ENCODE measurements at regions not wholly inside any gene's neighbourhood (a gene's known extent, or its start where the extent isn't known, plus 50 kb on each side); places are given as distances from the start of the nearest gene placed in this dataset.

DNA sequence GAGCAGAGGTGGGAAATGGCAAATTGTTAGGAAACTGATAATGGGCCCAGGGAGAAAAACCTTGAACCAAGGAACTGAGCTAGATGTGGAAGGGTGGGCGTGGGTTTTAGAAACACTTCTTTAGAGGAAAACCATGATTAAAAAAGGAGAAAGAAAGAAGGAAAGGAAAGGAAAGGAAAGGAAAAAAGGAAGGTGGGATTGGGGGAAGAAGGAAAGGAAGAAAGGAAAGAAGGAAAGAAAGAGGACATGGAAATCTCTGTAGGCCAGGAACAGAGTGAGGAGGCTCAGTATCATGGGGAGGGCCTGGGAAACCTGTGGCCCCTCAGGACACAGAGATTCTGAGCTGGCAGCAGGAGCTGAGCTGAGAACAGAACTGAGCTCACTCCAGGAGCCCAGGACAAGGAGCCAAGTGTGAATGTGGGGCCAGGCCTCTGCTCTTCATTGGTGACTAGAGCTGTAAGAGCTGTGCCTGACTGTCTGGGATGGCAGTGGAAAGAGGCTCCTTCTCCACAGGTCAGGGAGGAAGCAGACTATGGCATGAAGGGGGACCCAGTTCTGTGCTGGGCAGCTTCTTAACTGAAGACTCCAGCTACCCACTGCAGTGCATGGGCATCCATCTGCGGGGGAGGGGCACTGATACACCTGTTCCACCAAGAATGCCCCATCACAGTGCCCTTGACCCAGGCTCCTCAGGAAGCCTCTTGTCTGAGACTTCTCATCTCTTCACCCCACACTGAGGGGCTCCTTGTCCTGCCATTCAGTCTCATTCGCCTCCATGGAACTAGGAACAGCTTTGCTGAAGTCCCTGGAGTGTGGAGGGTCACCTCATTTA lies 116.1 kb upstream of the BACH2 start:
- Histone ChIP-seq H3K27ac (ENCODE audit: low read depth in 2 of 2, low read length in 1 of 2) (no peak overlapping the region), H4K20me1 (ENCODE audit: insufficient read depth) (no peaks in the 10 kb centered on the region), H3K27me3 (ENCODE audit: insufficient read depth) (no peaks in the 10 kb centered on the region), H3K36me3 (replicated peaks in 1 of 2; ENCODE audit: control insufficient read depth in 1 of 2, insufficient read depth in 2 of 2, low read length in 1 of 2) (no peaks in the 10 kb centered on the region), H3K4me3 (ENCODE audit: low read depth in 2 of 2, low read length in 1 of 2) (no peak overlapping the region), H3K9me2 (no peaks in the 10 kb centered on the region), H3K4me1 (ENCODE audit: control insufficient read depth in 1 of 2, insufficient read depth in 2 of 2, low read depth in 1 of 2, low read length in 1 of 2) (peaks cover 0 to 10% of the 10 kb centered on the region in 2 experiments; a peak in 1 of 4 replicates), H3K4me2 (no peak overlapping the region), H3K9ac (no peak overlapping the region), H3K9me3 (no peaks in the 10 kb centered on the region), H2AFZ (ENCODE audit: low read depth) (no peak overlapping the region), H3K79me2 (ENCODE audit: insufficient read depth) (no peaks in the 10 kb centered on the region), H3F3A (replicated peaks; ENCODE audit: insufficient read depth) (no peaks in the 10 kb centered on the region)
- TF ChIP-seq SMC3 (IDR thresholded peaks at IDR 0.05; ENCODE audit: low read depth, low read length), result no peak
- TF ChIP-seq POLR2AphosphoS5 (IDR thresholded peaks at IDR 0.05; ENCODE audit: low read depth, low read length), result no peak
- no peak for TF ChIP-seq EZH2phosphoT487 (IDR thresholded peaks at IDR 0.05; ENCODE audit: borderline replicate concordance, low read depth)
- TF ChIP-seq, protein P1, sequence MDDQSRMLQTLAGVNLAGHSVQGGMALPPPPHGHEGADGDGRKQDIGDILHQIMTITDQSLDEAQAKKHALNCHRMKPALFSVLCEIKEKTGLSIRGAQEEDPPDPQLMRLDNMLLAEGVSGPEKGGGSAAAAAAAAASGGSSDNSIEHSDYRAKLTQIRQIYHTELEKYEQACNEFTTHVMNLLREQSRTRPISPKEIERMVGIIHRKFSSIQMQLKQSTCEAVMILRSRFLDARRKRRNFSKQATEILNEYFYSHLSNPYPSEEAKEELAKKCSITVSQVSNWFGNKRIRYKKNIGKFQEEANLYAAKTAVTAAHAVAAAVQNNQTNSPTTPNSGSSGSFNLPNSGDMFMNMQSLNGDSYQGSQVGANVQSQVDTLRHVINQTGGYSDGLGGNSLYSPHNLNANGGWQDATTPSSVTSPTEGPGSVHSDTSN (IDR thresholded peaks at IDR 0.05), result no peak
- no peak for TF ChIP-seq FOXJ3 (CRISPR knock-in tag; IDR thresholded peaks at IDR 0.05)
- no peak for TF ChIP-seq MEF2A (IDR thresholded peaks at IDR 0.05; ENCODE audit: borderline replicate concordance, low read depth)
- TF ChIP-seq, protein P2, sequence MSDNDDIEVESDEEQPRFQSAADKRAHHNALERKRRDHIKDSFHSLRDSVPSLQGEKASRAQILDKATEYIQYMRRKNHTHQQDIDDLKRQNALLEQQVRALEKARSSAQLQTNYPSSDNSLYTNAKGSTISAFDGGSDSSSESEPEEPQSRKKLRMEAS (IDR thresholded peaks at IDR 0.05; ENCODE audit: low read depth), result no peak
- no peak for TF ChIP-seq FOSL2 (IDR thresholded peaks at IDR 0.05; ENCODE audit: borderline replicate concordance, low read depth)
- no peak for TF ChIP-seq RFX5 (IDR thresholded peaks at IDR 0.05; ENCODE audit: low read length)
- TF ChIP-seq CHD2 (IDR thresholded peaks at IDR 0.05; ENCODE audit: low read length, partially characterized antibody), result no peak
- no peak for TF ChIP-seq RAD21 (IDR thresholded peaks at IDR 0.05; ENCODE audit: low read length)
- TF ChIP-seq NFIC (IDR thresholded peaks at IDR 0.05; ENCODE audit: borderline replicate concordance), result no peak
- no peak for TF ChIP-seq JUND (IDR thresholded peaks at IDR 0.05)
- no peak for TF ChIP-seq FOXM1 (IDR thresholded peaks at IDR 0.05; ENCODE audit: low read depth)
- no peak for TF ChIP-seq YY1 (IDR thresholded peaks at IDR 0.05; ENCODE audit: low read depth)
- TF ChIP-seq RCOR1 (IDR thresholded peaks at IDR 0.05; ENCODE audit: low read length), result no peak
- TF ChIP-seq, protein P3, sequence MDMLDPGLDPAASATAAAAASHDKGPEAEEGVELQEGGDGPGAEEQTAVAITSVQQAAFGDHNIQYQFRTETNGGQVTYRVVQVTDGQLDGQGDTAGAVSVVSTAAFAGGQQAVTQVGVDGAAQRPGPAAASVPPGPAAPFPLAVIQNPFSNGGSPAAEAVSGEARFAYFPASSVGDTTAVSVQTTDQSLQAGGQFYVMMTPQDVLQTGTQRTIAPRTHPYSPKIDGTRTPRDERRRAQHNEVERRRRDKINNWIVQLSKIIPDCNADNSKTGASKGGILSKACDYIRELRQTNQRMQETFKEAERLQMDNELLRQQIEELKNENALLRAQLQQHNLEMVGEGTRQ (IDR thresholded peaks at IDR 0.05; ENCODE audit: borderline replicate concordance, low read depth, low read length), result no peak
- ChIA-PET POLR2A (interaction anchor here (1.3 kb wide), 1 partner anchor 9 kb away, joined by 7 read pairs; no protein-coding TSS in a partner anchor), CTCF (interaction anchor here (0.6 to 1.5 kb wide), 5 partner anchors 12 to 472 kb away, joined by 3 to 7 read pairs (median 3); no protein-coding TSS in a partner anchor)
- no peak for DNase-seq
- 30% methylated on average over 2 of the region's 3 CpGs for WGBS (ENCODE audit: low lambda C conversion rate)
